ENCODE measurements at regions not wholly inside any gene's neighbourhood (a gene's known extent, or its start where the extent isn't known, plus 50 kb on each side); places are given as distances from the start of the nearest gene placed in this dataset.

- Histone ChIP-seq H3K4me1 (ENCODE audit: insufficient read depth, insufficient read length) (no peaks in the 10 kb centered on the region), H3K9ac (ENCODE audit: insufficient read length, low read depth) (no peak overlapping the region), H3K4me3 (ENCODE audit: insufficient read length, low read depth) (no peak overlapping the region), H3K27me3 (ENCODE audit: insufficient read depth, insufficient read length) (no peaks in the 10 kb centered on the region), H3K36me3 (ENCODE audit: insufficient read depth, insufficient read length, low read length) (no peaks in the 10 kb centered on the region), H3K9me3 (ENCODE audit: insufficient read depth, low read length) (peaks cover 38% of the 10 kb centered on the region)
- DNase-seq (ENCODE audit: low read depth, low spot score) = no peak
- TF ChIP-seq SUZ12 (IDR thresholded peaks at IDR 0.05; ENCODE audit: extremely low read depth, insufficient read depth, insufficient read length) (no peak), ZNF274 (IDR thresholded peaks at IDR 0.05; ENCODE audit: low read depth, low read length) (no peak), YY1 (IDR thresholded peaks at IDR 0.05; ENCODE audit: insufficient read depth, insufficient read length) (no peak)
Measured at GRCh38 chr21:26659757-26660156, 86.7 kb upstream of the CYYR1 start.

GRCh38 chr21:26659182-26659581 lies 86.1 kb upstream of the CYYR1 start:
- Histone ChIP-seq H3K36me3 (ENCODE audit: insufficient read depth, insufficient read length, low read length) (no peaks in the 10 kb centered on the region), H3K9ac (ENCODE audit: insufficient read length, low read depth) (no peak overlapping the region), H3K4me3 (ENCODE audit: insufficient read length, low read depth) (no peak overlapping the region), H3K9me3 (ENCODE audit: insufficient read depth, low read length) (peaks cover 33% of the 10 kb centered on the region), H3K27me3 (ENCODE audit: insufficient read depth, insufficient read length) (no peaks in the 10 kb centered on the region), H3K4me1 (ENCODE audit: insufficient read depth, insufficient read length) (no peaks in the 10 kb centered on the region)
- DNase-seq (ENCODE audit: low read depth, low spot score) = no peak
- no peak for TF ChIP-seq SUZ12 (IDR thresholded peaks at IDR 0.05; ENCODE audit: extremely low read depth, insufficient read depth, insufficient read length)

- no peaks in the 10 kb centered on the region for H3K27me3 ChIP-seq (ENCODE audit: insufficient read depth, insufficient read length)
- H3K4me3 ChIP-seq (ENCODE audit: insufficient read length, low read depth) = no peak overlapping the region
- H3K36me3 ChIP-seq (ENCODE audit: insufficient read depth, insufficient read length, low read length) = no peaks in the 10 kb centered on the region
- H3K9me3 ChIP-seq (ENCODE audit: insufficient read depth, low read length) = peaks cover 15% of the 10 kb centered on the region
- H3K9ac ChIP-seq (ENCODE audit: insufficient read length, low read depth) = no peak overlapping the region
- TF ChIP-seq SUZ12 (IDR thresholded peaks at IDR 0.05; ENCODE audit: extremely low read depth, insufficient read depth, insufficient read length) (no peak), YY1 (IDR thresholded peaks at IDR 0.05; ENCODE audit: insufficient read depth, insufficient read length) (no peak)
- no peak for DNase-seq (ENCODE audit: low read depth, low spot score)
- H3K4me1 ChIP-seq (ENCODE audit: insufficient read depth, insufficient read length) = no peaks in the 10 kb centered on the region
Measured at GRCh38 chr21:26655460-26655859, 82.4 kb upstream of the CYYR1 start.

- no peak overlapping the region for H3K4me3 ChIP-seq (ENCODE audit: insufficient read length, low read depth)
- TF ChIP-seq SUZ12 (IDR thresholded peaks at IDR 0.05; ENCODE audit: extremely low read depth, insufficient read depth, insufficient read length) (no peak), ZNF274 (IDR thresholded peaks at IDR 0.05; ENCODE audit: low read depth, low read length) (no peak), YY1 (IDR thresholded peaks at IDR 0.05; ENCODE audit: insufficient read depth, insufficient read length) (no peak)
- H3K27me3 ChIP-seq (ENCODE audit: insufficient read depth, insufficient read length) = no peaks in the 10 kb centered on the region
- H3K36me3 ChIP-seq (ENCODE audit: insufficient read depth, insufficient read length, low read length) = no peaks in the 10 kb centered on the region
- no peaks in the 10 kb centered on the region for H3K4me1 ChIP-seq (ENCODE audit: insufficient read depth, insufficient read length)
- H3K9me3 ChIP-seq (ENCODE audit: insufficient read depth, low read length) = no peaks in the 10 kb centered on the region
- DNase-seq (ENCODE audit: low read depth, low spot score) = no peak
- H3K9ac ChIP-seq (ENCODE audit: insufficient read length, low read depth) = no peak overlapping the region
Measured at GRCh38 chr21:26653430-26653829, 80.3 kb upstream of the CYYR1 start.

- H3K4me1 ChIP-seq (ENCODE audit: insufficient read depth, insufficient read length) = no peaks in the 10 kb centered on the region
Measured at GRCh38 chr21:26652854-26653253, 79.8 kb upstream of the CYYR1 start.

GRCh38 chr21:26641062-26641461 lies 68.0 kb upstream of the CYYR1 start:
- TF ChIP-seq YY1 (IDR thresholded peaks at IDR 0.05; ENCODE audit: insufficient read depth, insufficient read length) = no peak
- no peak for TF ChIP-seq SUZ12 (IDR thresholded peaks at IDR 0.05; ENCODE audit: extremely low read depth, insufficient read depth, insufficient read length)
- no peak for TF ChIP-seq ZNF274 (IDR thresholded peaks at IDR 0.05; ENCODE audit: low read depth, low read length)

More at GRCh38 chr21:26652854-26653253, 79.8 kb upstream of the CYYR1 start:
- Histone ChIP-seq H3K9me3 (ENCODE audit: insufficient read depth, low read length) (no peaks in the 10 kb centered on the region), H3K4me3 (ENCODE audit: insufficient read length, low read depth) (no peak overlapping the region), H3K9ac (ENCODE audit: insufficient read length, low read depth) (no peak overlapping the region), H3K27me3 (ENCODE audit: insufficient read depth, insufficient read length) (no peaks in the 10 kb centered on the region), H3K36me3 (ENCODE audit: insufficient read depth, insufficient read length, low read length) (no peaks in the 10 kb centered on the region)
- no peak for TF ChIP-seq ZNF274 (IDR thresholded peaks at IDR 0.05; ENCODE audit: low read depth, low read length)
- no peak for TF ChIP-seq SUZ12 (IDR thresholded peaks at IDR 0.05; ENCODE audit: extremely low read depth, insufficient read depth, insufficient read length)
- TF ChIP-seq YY1 (IDR thresholded peaks at IDR 0.05; ENCODE audit: insufficient read depth, insufficient read length) = no peak
- DNase-seq (ENCODE audit: low read depth, low spot score) = no peak

GRCh38 chr21:26637201-26637745 lies 64.2 kb upstream of the CYYR1 start:
- H3K9ac ChIP-seq (ENCODE audit: insufficient read length, low read depth) = no peak overlapping the region
- H3K4me1 ChIP-seq (ENCODE audit: insufficient read depth, insufficient read length) = no peaks in the 10 kb centered on the region
- no peaks in the 10 kb centered on the region for H3K36me3 ChIP-seq (ENCODE audit: insufficient read depth, insufficient read length, low read length)
- H3K27me3 ChIP-seq (ENCODE audit: insufficient read depth, insufficient read length) = no peaks in the 10 kb centered on the region
- DNase-seq (ENCODE audit: low read depth, low spot score) = no peak
- no peak for TF ChIP-seq YY1 (IDR thresholded peaks at IDR 0.05; ENCODE audit: insufficient read depth, insufficient read length)
- no peak for TF ChIP-seq SUZ12 (IDR thresholded peaks at IDR 0.05; ENCODE audit: extremely low read depth, insufficient read depth, insufficient read length)
- TF ChIP-seq ZNF274 (IDR thresholded peaks at IDR 0.05; ENCODE audit: low read depth, low read length) = no peak
- peaks cover 5% of the 10 kb centered on the region; the same call in 1 of the 2 replicates for H3K9me3 ChIP-seq (ENCODE audit: insufficient read depth, low read length)
- H3K4me3 ChIP-seq (ENCODE audit: insufficient read length, low read depth) = no peak overlapping the region

More at GRCh38 chr21:26641062-26641461, 68.0 kb upstream of the CYYR1 start:
- no peaks in the 10 kb centered on the region for H3K4me1 ChIP-seq (ENCODE audit: insufficient read depth, insufficient read length)
- no peaks in the 10 kb centered on the region for H3K27me3 ChIP-seq (ENCODE audit: insufficient read depth, insufficient read length)
- DNase-seq (ENCODE audit: low read depth, low spot score) = no peak
- no peak overlapping the region for H3K9ac ChIP-seq (ENCODE audit: insufficient read length, low read depth)
- no peak overlapping the region for H3K4me3 ChIP-seq (ENCODE audit: insufficient read length, low read depth)
- H3K9me3 ChIP-seq (ENCODE audit: insufficient read depth, low read length) = peaks cover 5% of the 10 kb centered on the region; the same call in 1 of the 2 replicates
- H3K36me3 ChIP-seq (ENCODE audit: insufficient read depth, insufficient read length, low read length) = no peaks in the 10 kb centered on the region

All from NT2/D1 (cell line).